Skeletal muscle cell (primary cell): ENCODE measurements at regions not wholly inside any gene's neighbourhood (a gene's known extent, or its start where the extent isn't known, plus 50 kb on each side); places are given as distances from the start of the nearest gene placed in this dataset.
"Not testable (repeated sequence)": the region's sequence is repeated elsewhere in the genome, so short reads cannot be mapped to it uniquely, and the experiment has no call there.

ENCODE experiments used
- DNase-seq: peaks from one replicate; pipeline ENCODE4 v3.0.0-alpha.2; 2010; ENCODE audit warnings: low read depth
- H3K4me3 ChIP-seq: 2 replicates; pipeline ENCODE4 v1.5.1; 2011; ENCODE audit warnings: low read depth, mild to moderate bottlenecking, control low read depth, low read length, moderate library complexity

GRCh38 chrX:128517691-128518090, 465.5 kb upstream of the ACTRT1 start:
- DNase-seq: no peak
- H3K4me3 ChIP-seq: no peak overlapping the region

GRCh38 chrX:128504496-128504895, 452.3 kb upstream of the ACTRT1 start:
- DNase-seq: no peak

GRCh38 chrX:128464116-128464515, 411.9 kb upstream of the ACTRT1 start:
- no peak for DNase-seq
- H3K4me3 ChIP-seq: no peak overlapping the region

More at GRCh38 chrX:128504496-128504895, 452.3 kb upstream of the ACTRT1 start:
- no peak overlapping the region for H3K4me3 ChIP-seq

- H3K4me3 ChIP-seq: no peak overlapping the region
- DNase-seq: no peak
These were observed 408.6 kb upstream of the ACTRT1 start for GRCh38 chrX:128460835-128461234.

- peak; percentile 9 for DNase-seq
- H3K4me3 ChIP-seq: no peak overlapping the region
These were observed 406.7 kb upstream of the ACTRT1 start for GRCh38 chrX:128458888-128459287.

- no peak overlapping the region for H3K4me3 ChIP-seq
- no peak for DNase-seq
These were observed 405.5 kb upstream of the ACTRT1 start for GRCh38 chrX:128457674-128458073.

- no peak for DNase-seq
- H3K4me3 ChIP-seq: no peak overlapping the region
These were observed 387.0 kb upstream of the ACTRT1 start for GRCh38 chrX:128439159-128439558.

GRCh38 chrX:128438082-128438481, 385.9 kb upstream of the ACTRT1 start:
- DNase-seq: no peak
- H3K4me3 ChIP-seq: no peak overlapping the region

- DNase-seq: no peak
- no peak overlapping the region for H3K4me3 ChIP-seq
These were observed 384.3 kb upstream of the ACTRT1 start for GRCh38 chrX:128436397-128437103.

- H3K4me3 ChIP-seq: no peak overlapping the region
- DNase-seq: no peak
These were observed 373.3 kb upstream of the ACTRT1 start for GRCh38 chrX:128425546-128425945.

- DNase-seq: no peak
- no peak overlapping the region for H3K4me3 ChIP-seq
These were observed 356.6 kb upstream of the ACTRT1 start for GRCh38 chrX:128408842-128409241.

- H3K4me3 ChIP-seq: no peak overlapping the region
- DNase-seq: peak; percentile 1
These were observed 344.4 kb upstream of the ACTRT1 start for GRCh38 chrX:128396601-128397000.

- not testable (repeated sequence) for DNase-seq, H3K4me3 ChIP-seq
These were observed 331.6 kb upstream of the ACTRT1 start for GRCh38 chrX:128383846-128384245.

GRCh38 chrX:128365492-128365891, 313.3 kb upstream of the ACTRT1 start:
- no peak overlapping the region for H3K4me3 ChIP-seq
- no peak for DNase-seq

GRCh38 chrX:128335671-128336070, 283.5 kb upstream of the ACTRT1 start:
- no peak for DNase-seq
- no peak overlapping the region for H3K4me3 ChIP-seq

GRCh38 chrX:128334821-128335220, 282.6 kb upstream of the ACTRT1 start:
- DNase-seq: no peak
- H3K4me3 ChIP-seq: no peak overlapping the region

GRCh38 chrX:128310912-128311311, 258.7 kb upstream of the ACTRT1 start:
- no peak overlapping the region for H3K4me3 ChIP-seq
- no peak for DNase-seq

GRCh38 chrX:128309311-128309710, 257.1 kb upstream of the ACTRT1 start:
- DNase-seq: no peak
- H3K4me3 ChIP-seq: no peak overlapping the region

GRCh38 chrX:128294198-128294597, 242.0 kb upstream of the ACTRT1 start:
- no peak for DNase-seq
- H3K4me3 ChIP-seq: no peak overlapping the region

- H3K4me3 ChIP-seq: no peak overlapping the region
- DNase-seq: no peak
These were observed 235.5 kb upstream of the ACTRT1 start for GRCh38 chrX:128287693-128288092.

GRCh38 chrX:128250621-128251020, 198.4 kb upstream of the ACTRT1 start:
- no peak for DNase-seq
- no peak overlapping the region for H3K4me3 ChIP-seq

GRCh38 chrX:128216364-128216763, 164.2 kb upstream of the ACTRT1 start:
- no peak overlapping the region for H3K4me3 ChIP-seq
- DNase-seq: no peak
